Endothelial cell of umbilical vein (primary cell): ENCODE measurements at regions not wholly inside any gene's neighbourhood (a gene's known extent, or its start where the extent isn't known, plus 50 kb on each side); places are given as distances from the start of the nearest gene placed in this dataset.

Experiments
- BruUV-seq: library from RNA; stranded (reverse); fragments of 400-500 nt; replicated peaks from 2 replicates; lab custom pipeline; 2021; lab: Mats Ljungman, UMichigan
- CTCF ChIA-PET: fragments of 300-600, 350-600 bp; sonication (Branson Sonifier 250); formaldehyde crosslinking; loops from one replicate; lab custom pipeline; 2021; ENCODE audit warnings: antibody characterized with exemption, inconsistent platforms; lab: Charles Lee
- POLR2A ChIA-PET: fragments of 300-600, 350-600 bp; sonication (Branson Sonifier 250); formaldehyde crosslinking; loops from one replicate; lab custom pipeline; 2021; ENCODE audit warnings: antibody characterized with exemption, inconsistent platforms; lab: Charles Lee
- DNase-seq: peaks from one replicate; pipeline ENCODE4 v3.0.0-alpha.2; 2011; ENCODE audit warnings: low read depth, low spot score
- FAIRE-seq: peaks from 2 replicates; lab custom pipeline; 2011; peaks lifted over from hg19 to GRCh38; lab: Jason Lieb, UNC
- H2AFZ ChIP-seq: 2 replicates; pipeline ENCODE4 v1.6.0; 2012; ENCODE audit warnings: low read depth, low read length, control low read depth, inconsistent platforms
- H3K27ac ChIP-seq: 2 replicates; pipeline ENCODE4 v1.5.1; 2011; ENCODE audit warnings: low read depth, mild to moderate bottlenecking, control low read depth, low read length, moderate library complexity; ENCODE audit not compliant: insufficient read depth
- H3K27me3 ChIP-seq, 2 experiments: 2 replicates each; pipeline versions ENCODE4 v1.6.0 to v1.6.1; 2011; ENCODE audit warnings: low read length in 2 of 2, mixed read lengths in 1 of 2; ENCODE audit not compliant: control insufficient read depth in 2 of 2, insufficient read depth in 2 of 2
- H3K36me3 ChIP-seq, 2 experiments: 2 replicates in 1 of 2; 3 replicates in 1 of 2; pipeline ENCODE4 v1.5.1; 2011; ENCODE audit warnings: low read length in 2 of 2, mild to moderate bottlenecking in 1 of 2, moderate library complexity in 1 of 2; ENCODE audit not compliant: control insufficient read depth in 2 of 2, insufficient read depth in 2 of 2; ENCODE audit errors: extremely low read depth in 1 of 2
- H3K4me1 ChIP-seq: 3 replicates; pipeline ENCODE4 v1.5.1; 2011; ENCODE audit warnings: mild to moderate bottlenecking, low read length; ENCODE audit not compliant: control insufficient read depth, insufficient read depth; ENCODE audit errors: extremely low read depth
- H3K4me2 ChIP-seq: 2 replicates; pipeline ENCODE4 v1.6.1; 2011; ENCODE audit warnings: low read length, control low read depth, mixed read lengths; ENCODE audit not compliant: insufficient read depth
- H3K4me3 ChIP-seq, 3 experiments: fragments of 200-600 bp in 1 of 3; sonication (generic), shearing (Covaris generic) in 1 of 3; replicated peaks in 1 of 3; 2 replicates each; pipeline ENCODE4 v1.5.1; 2011 to 2016; ENCODE audit warnings: control low read depth in 3 of 3, low read length in 3 of 3, mild to moderate bottlenecking in 2 of 3, inconsistent platforms in 1 of 3, low read depth in 1 of 3, moderate library complexity in 1 of 3; ENCODE audit not compliant: insufficient read depth in 1 of 3
- H3K79me2 ChIP-seq: 2 replicates; pipeline ENCODE4 v1.6.0; 2012; ENCODE audit warnings: low read length, inconsistent platforms; ENCODE audit not compliant: control insufficient read depth, insufficient read depth
- H3K9ac ChIP-seq: replicated peaks from 2 replicates; pipeline ENCODE3; 2011; ENCODE audit warnings: low read length, control low read depth; ENCODE audit not compliant: insufficient read depth; ENCODE audit errors: extremely low read depth
- H3K9me1 ChIP-seq: replicated peaks from 3 replicates; pipeline ENCODE4 v1.6.0; 2011; ENCODE audit warnings: mild to moderate bottlenecking, low read length; ENCODE audit not compliant: control insufficient read depth, insufficient read depth; ENCODE audit errors: extremely low read depth
- H3K9me3 ChIP-seq: replicated peaks from 2 replicates; pipeline ENCODE4 v1.5.1; 2012; ENCODE audit warnings: low read length, inconsistent platforms; ENCODE audit not compliant: control insufficient read depth, insufficient read depth
- H4K20me1 ChIP-seq: replicated peaks from 2 replicates; pipeline ENCODE3; 2011; ENCODE audit warnings: mild to moderate bottlenecking, low read length; ENCODE audit not compliant: control insufficient read depth, insufficient read depth; ENCODE audit errors: extremely low read depth
- EZH2 ChIP-seq: IDR thresholded peaks from 2 replicates; pipeline ENCODE4 v1.6.1; 2012; ENCODE audit warnings: borderline replicate concordance, low read depth, mild to moderate bottlenecking, moderate library complexity, low read length, inconsistent platforms; ENCODE audit not compliant: severe bottlenecking
- FOS ChIP-seq: IDR thresholded peaks from 2 replicates; pipeline ENCODE4 v1.6.1; 2011; ENCODE audit warnings: mild to moderate bottlenecking, low read length, moderate library complexity, borderline replicate concordance; ENCODE audit not compliant: insufficient read depth
- GATA2 ChIP-seq: IDR thresholded peaks from 2 replicates; pipeline ENCODE4 v1.7.0; 2011; ENCODE audit warnings: low read depth, mild to moderate bottlenecking, moderate library complexity, mixed read lengths, low read length; ENCODE audit not compliant: insufficient read length, insufficient read depth
- JUN ChIP-seq: IDR thresholded peaks from 2 replicates; pipeline ENCODE4 v1.6.1; 2011; ENCODE audit warnings: borderline replicate concordance, low read depth; ENCODE audit not compliant: insufficient read length, insufficient read depth
- MAX ChIP-seq: IDR thresholded peaks from 2 replicates; pipeline ENCODE4 v1.6.1; 2011; ENCODE audit not compliant: insufficient read depth, insufficient read length
- MYC ChIP-seq: IDR thresholded peaks from one replicate; pipeline ENCODE4 v1.6.1; 2011; ENCODE audit warnings: mild to moderate bottlenecking, low read depth, low read length
- POLR2A ChIP-seq: IDR thresholded peaks from 2 replicates; pipeline ENCODE4 v1.6.1; 2012; ENCODE audit warnings: low read depth, mild to moderate bottlenecking, control low read depth, low read length
- POLR2AphosphoS5 ChIP-seq: IDR thresholded peaks from 2 replicates; pipeline ENCODE4 v1.6.1; 2012; ENCODE audit warnings: low read depth, mild to moderate bottlenecking, control low read depth, low read length, moderate library complexity; ENCODE audit not compliant: insufficient read depth
- dilution Hi-C: fragments of 300-500 bp; cut with MboI; formaldehyde crosslinking; loops from one replicate; pipeline ENCODE4 v1.15.0; 2019; ENCODE audit warnings: low sequenced_read_pairs; ENCODE audit not compliant: extremely low pct_ligation_motif_present
- intact Hi-C: fragments of 100-400 bp; cut with micrococcal nuclease; formaldehyde crosslinking; loops from one replicate; pipeline ENCODE4 v1.10.0; 2022
- TF ChIP-seq, protein P1 (sequence below), 2 donors: IDR thresholded peaks; 1 replicate in 1 of 2; 2 replicates in 1 of 2; pipeline ENCODE4 v1.5.1; 2011; ENCODE audit warnings: low read length in 2 of 2, mild to moderate bottlenecking in 2 of 2, moderate library complexity in 2 of 2, control low read depth in 1 of 2, inconsistent platforms in 1 of 2, low read depth in 1 of 2; ENCODE audit not compliant: insufficient read depth in 1 of 2; ENCODE audit errors: extremely low read depth in 1 of 2

DNA sequence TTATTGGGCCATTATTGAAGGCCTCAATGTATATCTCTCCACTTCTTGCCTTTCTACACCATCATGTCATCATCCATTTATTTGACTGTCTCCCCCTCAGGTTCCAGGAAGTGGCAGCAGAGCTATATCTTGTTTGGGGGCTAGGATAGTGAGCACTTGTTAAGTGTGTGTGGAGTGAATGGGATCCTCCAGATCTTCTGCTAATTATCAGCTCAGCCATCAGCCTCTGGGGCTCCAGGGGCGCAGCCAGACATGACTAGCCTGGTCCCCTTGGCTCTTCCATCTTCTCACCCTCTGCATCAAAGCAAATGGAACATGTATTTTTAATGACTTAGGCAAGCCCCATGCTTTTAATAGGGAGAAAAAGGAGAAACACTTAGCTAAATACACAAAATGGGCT, 176.5 kb downstream of the ARHGAP12 start:
- H4K20me1 ChIP-seq, result no peaks in the 10 kb centered on the region
- no peaks in the 10 kb centered on the region for H3K9me3 ChIP-seq
- no peak for FAIRE-seq
- ChIA-PET CTCF (interaction anchor here (0.5 to 1.7 kb wide), 3 partner anchors 18 to 41 kb away, joined by 3 to 5 read pairs (median 4); no protein-coding TSS in a partner anchor), POLR2A (interaction anchor here (1.1 kb wide), 1 partner anchor 8 kb away, joined by 3 read pairs; no protein-coding TSS in a partner anchor)
- H3K36me3 ChIP-seq, result no peaks in the 10 kb centered on the region
- intact Hi-C loops, result no loop called here
- H2AFZ ChIP-seq, result no peak overlapping the region
- H3K9ac ChIP-seq, result no peak overlapping the region
- no peak overlapping the region for H3K4me3 ChIP-seq
- H3K9me1 ChIP-seq, result no peaks in the 10 kb centered on the region
- DNase-seq, result no peak
- TF ChIP-seq MAX (no peak), EZH2 (no peak), FOS (no peak), JUN (no peak), GATA2 (no peak), POLR2AphosphoS5 (no peak), POLR2A (no peak), MYC (no peak)
- TF ChIP-seq, protein P1, sequence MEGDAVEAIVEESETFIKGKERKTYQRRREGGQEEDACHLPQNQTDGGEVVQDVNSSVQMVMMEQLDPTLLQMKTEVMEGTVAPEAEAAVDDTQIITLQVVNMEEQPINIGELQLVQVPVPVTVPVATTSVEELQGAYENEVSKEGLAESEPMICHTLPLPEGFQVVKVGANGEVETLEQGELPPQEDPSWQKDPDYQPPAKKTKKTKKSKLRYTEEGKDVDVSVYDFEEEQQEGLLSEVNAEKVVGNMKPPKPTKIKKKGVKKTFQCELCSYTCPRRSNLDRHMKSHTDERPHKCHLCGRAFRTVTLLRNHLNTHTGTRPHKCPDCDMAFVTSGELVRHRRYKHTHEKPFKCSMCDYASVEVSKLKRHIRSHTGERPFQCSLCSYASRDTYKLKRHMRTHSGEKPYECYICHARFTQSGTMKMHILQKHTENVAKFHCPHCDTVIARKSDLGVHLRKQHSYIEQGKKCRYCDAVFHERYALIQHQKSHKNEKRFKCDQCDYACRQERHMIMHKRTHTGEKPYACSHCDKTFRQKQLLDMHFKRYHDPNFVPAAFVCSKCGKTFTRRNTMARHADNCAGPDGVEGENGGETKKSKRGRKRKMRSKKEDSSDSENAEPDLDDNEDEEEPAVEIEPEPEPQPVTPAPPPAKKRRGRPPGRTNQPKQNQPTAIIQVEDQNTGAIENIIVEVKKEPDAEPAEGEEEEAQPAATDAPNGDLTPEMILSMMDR (IDR thresholded peaks at IDR 0.05; ENCODE audit: extremely low read depth in 1 of 2, insufficient read depth in 1 of 2, low read depth in 1 of 2, low read length in 2 of 2), result no peak
- dilution Hi-C loops, result no loop called here
- H3K4me2 ChIP-seq, result no peak overlapping the region
- no TSS peak for BruUV-seq
- H3K27ac ChIP-seq, result no peak overlapping the region
- no peaks in the 10 kb centered on the region for H3K27me3 ChIP-seq
- H3K4me1 ChIP-seq, result peaks cover 11% of the 10 kb centered on the region
- H3K79me2 ChIP-seq, result no peaks in the 10 kb centered on the region
